Endothelial cell (in vitro differentiated cells): ENCODE measurements at regions not wholly inside any gene's neighbourhood (a gene's known extent, or its start where the extent isn't known, plus 50 kb on each side); places are given as distances from the start of the nearest gene placed in this dataset.

Source experiments
- DNase-seq: peaks from one replicate; pipeline ENCODE4 v3.0.0; 2021; ENCODE audit warnings: low spot score
- H3K27ac Mint-ChIP-seq: one replicate; pipeline ENCODE4 v1.8.0; 2021; ENCODE audit warnings: mixed read lengths, inconsistent platforms; ENCODE audit not compliant: unreplicated experiment
- H3K27me3 Mint-ChIP-seq: one replicate; pipeline ENCODE4 v1.8.0; 2021; ENCODE audit warnings: mild to moderate bottlenecking, moderate library complexity, mixed read lengths, inconsistent platforms; ENCODE audit not compliant: unreplicated experiment
- H3K36me3 Mint-ChIP-seq: one replicate; pipeline ENCODE4 v1.8.0; 2021; ENCODE audit warnings: mild to moderate bottlenecking, low read depth, mixed read lengths, inconsistent platforms; ENCODE audit not compliant: unreplicated experiment
- H3K4me1 Mint-ChIP-seq: one replicate; pipeline ENCODE4 v1.8.0; 2021; ENCODE audit warnings: mild to moderate bottlenecking, mixed read lengths, inconsistent platforms; ENCODE audit not compliant: unreplicated experiment
- H3K4me3 Mint-ChIP-seq: one replicate; pipeline ENCODE4 v1.8.0; 2021; ENCODE audit warnings: mild to moderate bottlenecking, mixed read lengths, inconsistent platforms; ENCODE audit not compliant: unreplicated experiment
- H3K9me3 Mint-ChIP-seq: one replicate; pipeline ENCODE4 v1.8.0; 2021; ENCODE audit warnings: mixed read lengths, inconsistent platforms; ENCODE audit not compliant: unreplicated experiment
- TF ChIP-seq, protein P1 (sequence below): fragments of 200-600 bp; sonication (generic); IDR thresholded peaks from one replicate; pipeline ENCODE4 v1.5.0; 2021; ENCODE audit warnings: antibody characterized with exemption; ENCODE audit not compliant: unreplicated experiment

DNA sequence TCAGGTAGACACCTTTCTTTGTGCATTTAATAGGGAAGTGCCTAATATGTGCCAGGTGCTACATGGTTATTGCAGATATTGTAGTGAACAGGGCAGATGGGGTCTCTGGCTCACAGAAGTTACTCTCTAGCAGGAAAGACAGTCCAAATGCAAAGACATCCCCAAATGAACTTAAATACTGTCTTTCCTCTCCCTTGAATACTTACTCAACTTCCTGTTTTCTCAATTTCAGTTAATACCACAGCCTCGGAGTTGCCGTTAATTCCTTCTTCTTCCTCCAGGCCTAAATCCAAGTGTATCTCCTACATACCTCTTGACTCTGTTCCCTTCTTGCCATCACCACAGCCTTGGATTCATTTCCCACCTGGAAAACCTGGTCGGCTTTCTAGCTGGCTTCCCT, 134.3 kb upstream of the SESN3 start:
- H3K27ac Mint-ChIP-seq: no peak overlapping the region
- H3K27me3 Mint-ChIP-seq: peaks cover under 1% of the 10 kb centered on the region
- no peak overlapping the region for H3K4me3 Mint-ChIP-seq
- no peaks in the 10 kb centered on the region for H3K36me3 Mint-ChIP-seq
- peaks cover 4% of the 10 kb centered on the region for H3K4me1 Mint-ChIP-seq
- no peak for DNase-seq
- H3K9me3 Mint-ChIP-seq: no peaks in the 10 kb centered on the region
- TF ChIP-seq, protein P1, sequence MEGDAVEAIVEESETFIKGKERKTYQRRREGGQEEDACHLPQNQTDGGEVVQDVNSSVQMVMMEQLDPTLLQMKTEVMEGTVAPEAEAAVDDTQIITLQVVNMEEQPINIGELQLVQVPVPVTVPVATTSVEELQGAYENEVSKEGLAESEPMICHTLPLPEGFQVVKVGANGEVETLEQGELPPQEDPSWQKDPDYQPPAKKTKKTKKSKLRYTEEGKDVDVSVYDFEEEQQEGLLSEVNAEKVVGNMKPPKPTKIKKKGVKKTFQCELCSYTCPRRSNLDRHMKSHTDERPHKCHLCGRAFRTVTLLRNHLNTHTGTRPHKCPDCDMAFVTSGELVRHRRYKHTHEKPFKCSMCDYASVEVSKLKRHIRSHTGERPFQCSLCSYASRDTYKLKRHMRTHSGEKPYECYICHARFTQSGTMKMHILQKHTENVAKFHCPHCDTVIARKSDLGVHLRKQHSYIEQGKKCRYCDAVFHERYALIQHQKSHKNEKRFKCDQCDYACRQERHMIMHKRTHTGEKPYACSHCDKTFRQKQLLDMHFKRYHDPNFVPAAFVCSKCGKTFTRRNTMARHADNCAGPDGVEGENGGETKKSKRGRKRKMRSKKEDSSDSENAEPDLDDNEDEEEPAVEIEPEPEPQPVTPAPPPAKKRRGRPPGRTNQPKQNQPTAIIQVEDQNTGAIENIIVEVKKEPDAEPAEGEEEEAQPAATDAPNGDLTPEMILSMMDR: no peak

DNA sequence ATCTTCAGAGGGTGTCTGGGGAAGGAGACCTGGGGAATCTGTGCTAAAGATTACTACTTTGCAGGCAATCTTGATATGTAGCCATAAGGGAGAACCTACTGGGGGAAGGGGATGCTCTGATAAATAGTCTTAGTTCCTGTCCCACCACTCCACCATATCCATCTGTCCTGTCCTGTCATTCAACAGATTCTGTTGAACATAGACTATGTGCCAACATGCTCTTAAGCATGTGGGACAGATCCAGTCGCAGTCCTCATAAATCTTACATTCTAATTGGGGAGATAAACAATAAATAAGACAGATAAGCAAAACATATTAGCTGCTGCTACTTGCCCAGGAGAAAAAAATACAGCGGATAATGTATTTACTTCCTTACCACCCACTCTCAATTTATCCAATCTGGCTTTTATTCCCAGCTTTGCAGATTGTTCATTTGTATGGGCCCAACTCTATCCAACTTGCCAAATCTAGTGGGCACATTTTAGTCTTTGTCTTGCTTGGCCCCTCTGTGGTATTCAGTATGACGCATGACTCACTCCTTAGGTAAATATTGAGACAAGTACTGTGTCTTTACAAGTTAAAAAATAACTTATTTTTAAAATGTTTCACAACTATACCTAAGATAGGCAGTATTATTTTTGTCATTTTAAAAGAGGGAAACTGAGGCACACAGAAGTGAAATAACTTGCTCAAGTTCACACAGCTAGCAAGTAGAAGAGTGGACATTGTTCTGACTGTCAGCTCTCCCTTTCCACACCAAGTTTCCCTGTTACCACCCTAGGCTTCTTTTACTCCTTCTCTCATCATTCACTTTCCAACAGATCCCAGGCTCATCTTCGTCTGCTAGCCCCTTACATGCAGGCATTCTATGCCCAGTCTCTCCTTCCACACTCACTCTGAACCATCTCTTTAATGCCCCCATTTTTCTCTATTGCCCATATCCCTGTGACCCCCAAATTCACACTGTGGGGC, 133.6 kb upstream of the SESN3 start:
- no peak for DNase-seq
- no peaks in the 10 kb centered on the region for H3K27me3 Mint-ChIP-seq
- no peaks in the 10 kb centered on the region for H3K36me3 Mint-ChIP-seq
- TF ChIP-seq, protein P1: no peak
- H3K27ac Mint-ChIP-seq: no peak overlapping the region
- H3K9me3 Mint-ChIP-seq: no peaks in the 10 kb centered on the region
- no peak overlapping the region for H3K4me3 Mint-ChIP-seq
- H3K4me1 Mint-ChIP-seq: peaks cover 4% of the 10 kb centered on the region

DNA sequence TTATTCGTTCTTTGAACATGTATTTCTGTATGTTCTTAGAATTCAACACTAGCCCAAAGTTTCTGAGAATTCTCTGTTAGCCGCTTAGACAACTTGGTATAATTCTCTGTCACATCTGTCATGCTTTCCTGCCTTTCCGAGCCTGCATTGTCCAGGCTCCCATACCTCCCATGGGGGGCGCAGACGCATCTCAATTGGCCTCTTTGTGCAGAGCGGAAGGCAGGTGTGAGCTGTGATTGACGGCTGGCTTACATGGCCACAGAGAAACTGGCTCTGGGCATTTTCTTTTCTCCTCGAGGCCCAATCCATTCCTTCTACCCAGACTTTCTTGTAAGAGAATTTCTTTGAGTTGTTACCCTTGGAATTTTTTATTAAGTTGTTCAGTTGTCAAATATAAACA, 132.7 kb upstream of the SESN3 start:
- Mint-ChIP-seq H3K4me1 (peaks cover 4% of the 10 kb centered on the region), H3K27me3 (no peaks in the 10 kb centered on the region), H3K4me3 (no peak overlapping the region), H3K9me3 (no peaks in the 10 kb centered on the region), H3K36me3 (no peaks in the 10 kb centered on the region), H3K27ac (no peak overlapping the region)
- no peak for DNase-seq
- TF ChIP-seq, protein P1: no peak

DNA sequence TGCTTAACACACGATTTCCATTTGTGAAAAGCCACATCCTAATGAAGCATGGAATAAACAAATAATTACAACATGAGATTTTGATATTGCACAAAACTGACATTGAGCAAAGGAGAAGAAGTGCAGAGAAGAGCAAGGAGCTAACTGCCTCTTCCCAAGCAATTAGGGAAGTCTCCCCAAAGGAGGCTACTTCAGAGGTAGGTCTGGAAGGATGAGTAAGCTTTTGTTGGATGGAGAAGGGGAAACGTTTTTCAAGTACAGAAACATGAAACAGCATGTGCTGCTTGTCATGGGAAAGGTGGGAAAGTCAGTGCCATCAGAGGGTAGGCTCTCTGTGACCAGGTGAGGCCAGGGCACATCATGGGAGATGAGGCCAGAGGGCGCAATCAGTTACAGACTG, 132.2 kb upstream of the SESN3 start:
- no peak overlapping the region for H3K27ac Mint-ChIP-seq
- H3K9me3 Mint-ChIP-seq: no peaks in the 10 kb centered on the region
- peaks cover 4% of the 10 kb centered on the region for H3K4me1 Mint-ChIP-seq
- TF ChIP-seq, protein P1: no peak
- DNase-seq: no peak
- no peak overlapping the region for H3K4me3 Mint-ChIP-seq
- H3K36me3 Mint-ChIP-seq: no peaks in the 10 kb centered on the region
- no peaks in the 10 kb centered on the region for H3K27me3 Mint-ChIP-seq

DNA sequence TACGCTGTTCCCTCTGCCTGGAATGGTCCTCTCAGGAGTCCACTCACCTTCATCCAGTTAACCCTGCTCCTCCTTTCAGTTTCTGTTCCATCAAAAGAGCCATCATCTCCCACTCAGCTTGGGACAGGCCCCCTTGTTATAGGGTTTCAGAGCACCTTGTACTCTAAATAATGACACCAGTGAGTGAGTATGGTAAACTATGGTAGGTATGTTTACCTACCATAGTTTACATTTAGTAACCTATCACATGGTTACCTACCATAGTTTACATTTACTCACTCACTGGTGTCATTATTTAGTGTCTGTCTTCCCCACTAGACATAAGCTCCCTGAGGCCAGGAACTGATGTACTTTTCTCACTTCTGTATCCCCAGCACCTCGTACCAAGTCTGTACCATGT, 130.2 kb upstream of the SESN3 start:
- Mint-ChIP-seq H3K4me1 (peaks cover 4% of the 10 kb centered on the region), H3K27me3 (no peaks in the 10 kb centered on the region), H3K9me3 (no peaks in the 10 kb centered on the region), H3K36me3 (no peaks in the 10 kb centered on the region), H3K4me3 (no peak overlapping the region), H3K27ac (no peak overlapping the region)
- TF ChIP-seq, protein P1: no peak
- no peak for DNase-seq
